GM12878 (cell line): ENCODE measurements at regions not wholly inside any gene's neighbourhood (a gene's known extent, or its start where the extent isn't known, plus 50 kb on each side); places are given as distances from the start of the nearest gene placed in this dataset.

Source experiments
- ATAC-seq: fragments of 200-7000 bp; cut with Tn5 transposase; 3 replicates; pipeline ENCODE4 v1.9.1; 2020; ENCODE audit warnings: mild to moderate bottlenecking, moderate library complexity
- BruUV-seq: library from RNA; stranded (reverse); fragments of 400-500 nt; replicated peaks from 2 replicates; lab custom pipeline; 2021; lab: Mats Ljungman, UMichigan
- CTCF ChIA-PET: fragments of 300-600 bp; sonication (Branson Sonifier 250); formaldehyde crosslinking; extraction: SDS; loops from one replicate; lab custom pipeline; 2021; ENCODE audit warnings: inconsistent platforms; lab: Yijun Ruan, JAX
- POLR2A ChIA-PET: fragments of 350-600 bp; formaldehyde crosslinking; extraction: SDS; loops from one replicate; lab custom pipeline; 2021; ENCODE audit warnings: inconsistent platforms; lab: Charles Lee
- RAD21 ChIA-PET: fragments of 300-600 bp; sonication (Branson Sonifier 250); formaldehyde crosslinking; loops from one replicate; lab custom pipeline; 2023; ENCODE audit warnings: antibody characterized with exemption; ENCODE audit not compliant: unreplicated experiment; lab: Charles Lee
- SMC1A ChIA-PET: fragments of 300-600 bp; sonication (Branson Sonifier 250); formaldehyde crosslinking; loops from one replicate; lab custom pipeline; 2023; ENCODE audit not compliant: unreplicated experiment, uncharacterized antibody; lab: Charles Lee
- DNase-seq: peaks from one replicate; pipeline ENCODE4 v3.0.0-alpha.2; 2011; ENCODE audit warnings: low read depth, low spot score
- FAIRE-seq: peaks from 3 replicates; lab custom pipeline; 2011; peaks lifted over from hg19 to GRCh38; lab: Jason Lieb, UNC
- H2AFZ ChIP-seq: 2 replicates; pipeline ENCODE4 v1.6.0; 2011; ENCODE audit warnings: low read depth, low read length, control low read depth; ENCODE audit not compliant: control insufficient read depth
- H3K27ac ChIP-seq: 2 replicates; pipeline ENCODE4 v1.5.1; 2011; ENCODE audit warnings: control low read depth; ENCODE audit not compliant: control insufficient read depth, insufficient read depth
- H3K27me3 ChIP-seq, 2 experiments: replicated peaks in 1 of 2; 2 replicates each; pipeline versions ENCODE4 v1.6.0 to v1.6.1; 2011; ENCODE audit warnings: low read length in 1 of 2; ENCODE audit not compliant: control insufficient read depth in 2 of 2, insufficient read depth in 2 of 2
- H3K36me3 ChIP-seq, 2 experiments: 2 replicates each; pipeline ENCODE4 v1.5.1; 2011; ENCODE audit warnings: low read length in 1 of 2; ENCODE audit not compliant: control insufficient read depth in 2 of 2, insufficient read depth in 2 of 2
- H3K4me1 ChIP-seq: 2 replicates; pipeline ENCODE4 v1.6.1; 2011; ENCODE audit warnings: mild to moderate bottlenecking, low read length, moderate library complexity, mixed read lengths; ENCODE audit not compliant: control insufficient read depth, insufficient read depth
- H3K4me2 ChIP-seq: 2 replicates; pipeline ENCODE4 v1.6.0; 2011; ENCODE audit warnings: control low read depth; ENCODE audit not compliant: control insufficient read depth, insufficient read depth
- H3K4me3 ChIP-seq: fragments of 200-600 bp; sonication (generic); 2 replicates; pipeline ENCODE4 v1.5.1; 2016
- H3K79me2 ChIP-seq: 2 replicates; pipeline ENCODE4 v1.6.0; 2011; ENCODE audit warnings: low read length; ENCODE audit not compliant: control insufficient read depth, insufficient read depth
- H3K9ac ChIP-seq: 2 replicates; pipeline ENCODE4 v1.8.0; 2011; ENCODE audit warnings: low read length, control low read depth, mixed read lengths; ENCODE audit not compliant: control insufficient read depth, insufficient read depth
- H3K9me3 ChIP-seq: replicated peaks from 3 replicates; pipeline ENCODE4 v1.5.1; 2011; ENCODE audit warnings: mild to moderate bottlenecking, low read length; ENCODE audit not compliant: control insufficient read depth, insufficient read depth
- H4K20me1 ChIP-seq: 2 replicates; pipeline ENCODE4 v1.6.0; 2011; ENCODE audit not compliant: control insufficient read depth, insufficient read depth
- BMI1 ChIP-seq: fragments of 450-650 bp; IDR thresholded peaks from 2 replicates; pipeline ENCODE4 v1.6.1; 2016; ENCODE audit warnings: mild to moderate bottlenecking, moderate library complexity, borderline replicate concordance
- ESRRA ChIP-seq: IDR thresholded peaks from 2 replicates; pipeline ENCODE4 v1.6.1; 2012; ENCODE audit warnings: mild to moderate bottlenecking, low read length, improper control_type of control experiment
- GABPA ChIP-seq: IDR thresholded peaks from 2 replicates; pipeline ENCODE4 v1.6.1; 2014; ENCODE audit warnings: antibody characterized with exemption, low read depth, mild to moderate bottlenecking, inconsistent platforms
- HDAC6 ChIP-seq: fragments of 200-600 bp; sonication (generic); IDR thresholded peaks from one replicate; pipeline ENCODE4 v1.8.0; 2017; ENCODE audit warnings: antibody characterized with exemption; ENCODE audit not compliant: unreplicated experiment
- HDGF ChIP-seq: fragments of 450-650 bp; IDR thresholded peaks from 2 replicates; pipeline ENCODE4 v1.6.1; 2016; ENCODE audit warnings: antibody characterized with exemption
- KAT2A ChIP-seq: conservative IDR thresholded peaks from 2 replicates; pipeline ENCODE4 v1.6.1; 2011; ENCODE audit warnings: low read depth, low read length; ENCODE audit not compliant: control insufficient read depth
- MXI1 ChIP-seq: fragments of 150-350 bp; IDR thresholded peaks from 2 replicates; pipeline ENCODE4 v1.6.1; 2011; ENCODE audit warnings: low read depth, mild to moderate bottlenecking, inconsistent platforms, low read length, improper control_type of control experiment
- RFX5 ChIP-seq: IDR thresholded peaks from 2 replicates; pipeline ENCODE4 v1.6.1; 2011; ENCODE audit warnings: low read depth, low read length, improper control_type of control experiment
- SP1 ChIP-seq: IDR thresholded peaks from one replicate; pipeline ENCODE4 v1.6.1; 2011; ENCODE audit warnings: low read depth, low read length
- TBL1XR1 ChIP-seq: IDR thresholded peaks from 2 replicates; pipeline ENCODE4 v1.6.1; 2012; ENCODE audit warnings: low read depth, low read length, improper control_type of control experiment
- YBX1 ChIP-seq: fragments of 450-650 bp; IDR thresholded peaks from 2 replicates; pipeline ENCODE4 v1.6.1; 2016; ENCODE audit warnings: antibody characterized with exemption
- ZBTB33 ChIP-seq: fragments of 450-650 bp; IDR thresholded peaks from 2 replicates; pipeline ENCODE4 v1.6.1; 2017; ENCODE audit warnings: mild to moderate bottlenecking
- WGBS: methylation state at CpG from one replicate; pipeline ENCODE4 v1.1.6; 2016; ENCODE audit warnings: low lambda C conversion rate; ENCODE audit not compliant: insufficient replicate concordance, insufficient coverage; ENCODE audit errors: missing lambda C conversion rate; 5-methylcytosine and 5-hydroxymethylcytosine counted together
- in situ Hi-C: fragments of 300-500 bp; cut with MboI; formaldehyde crosslinking; loops from 9 replicates; pipeline ENCODE4 v1.14.3; 2018; ENCODE audit warnings: mixed read lengths
- intact Hi-C: fragments of 100-400 bp; cut with micrococcal nuclease; formaldehyde crosslinking; loops from one replicate; pipeline ENCODE4 v1.14.2; 2022; ENCODE audit not compliant: unreplicated experiment

- 61% methylated on average over 6 of the region's 6 CpGs for WGBS
- ATAC-seq (no peak), FAIRE-seq (no peak), DNase-seq (no peak)
- ChIA-PET CTCF (interaction anchor here (0.6 kb wide), 1 partner anchor 11 kb away, joined by 3 read pairs; no protein-coding TSS in a partner anchor), RAD21 (no interaction called here), POLR2A (interaction anchor here (0.6 to 0.7 kb wide), 2 partner anchors 96 to 110 kb away, joined by 3 to 4 read pairs; no protein-coding TSS in a partner anchor), SMC1A (interaction anchor here (0.8 to 1.4 kb wide), 2 partner anchors 12 to 42 kb away, joined by 3 read pairs; no protein-coding TSS in a partner anchor)
- H4K20me1 ChIP-seq: no peaks in the 10 kb centered on the region
- intact Hi-C loops (no loop called here), in situ Hi-C loops (no loop called here)
- no peak overlapping the region for H3K4me3 ChIP-seq
- no peaks in the 10 kb centered on the region for H3K36me3 ChIP-seq
- no peak overlapping the region for H3K4me2 ChIP-seq
- TF ChIP-seq HDGF: no peak
- no peak for TF ChIP-seq YBX1
- no peak for TF ChIP-seq BMI1
- no peak for TF ChIP-seq ZBTB33
- no peaks in the 10 kb centered on the region for H3K4me1 ChIP-seq
- no peaks in the 10 kb centered on the region for H3K79me2 ChIP-seq
- H3K27me3 ChIP-seq: no peaks in the 10 kb centered on the region
- H3K27ac ChIP-seq: no peak overlapping the region
- H3K9me3 ChIP-seq: no peaks in the 10 kb centered on the region
- BruUV-seq: no TSS peak
- no peak overlapping the region for H3K9ac ChIP-seq
- H2AFZ ChIP-seq: no peak overlapping the region
These were observed 199.4 kb downstream of the LYPLAL1 start for GRCh38 chr1:219372916-219373615.

- CTCF ChIA-PET: no interaction called here
These were observed 197.8 kb downstream of the LYPLAL1 start for GRCh38 chr1:219371471-219371870.

More at GRCh38 chr1:219371471-219371870, 197.8 kb downstream of the LYPLAL1 start:
- H3K4me2 ChIP-seq: no peak overlapping the region
- H2AFZ ChIP-seq: no peak overlapping the region
- H3K36me3 ChIP-seq: no peaks in the 10 kb centered on the region
- intact Hi-C loops (no loop called here), in situ Hi-C loops (no loop called here)
- 47% methylated on average over 2 of the region's 2 CpGs for WGBS
- no peak for TF ChIP-seq TBL1XR1
- no peak for TF ChIP-seq ESRRA
- no peak for TF ChIP-seq HDAC6
- TF ChIP-seq MXI1: no peak
- no peak for TF ChIP-seq GABPA
- no peak for TF ChIP-seq RFX5
- no peak for TF ChIP-seq KAT2A
- no peak for TF ChIP-seq SP1
- H3K27me3 ChIP-seq: no peaks in the 10 kb centered on the region
- H3K27ac ChIP-seq: no peak overlapping the region
- H3K4me3 ChIP-seq: no peak overlapping the region
- no peak for FAIRE-seq
- ChIA-PET POLR2A (no interaction called here), SMC1A (no interaction called here), RAD21 (no interaction called here)
- ATAC-seq: no peak
- H3K79me2 ChIP-seq: no peaks in the 10 kb centered on the region
- DNase-seq: no peak
- no peaks in the 10 kb centered on the region for H4K20me1 ChIP-seq
- H3K9ac ChIP-seq: no peak overlapping the region
- BruUV-seq: no TSS peak
- H3K9me3 ChIP-seq: no peaks in the 10 kb centered on the region
- no peaks in the 10 kb centered on the region for H3K4me1 ChIP-seq
